Cardiac fibroblast (primary cell): ENCODE measurements at regions not wholly inside any gene's neighbourhood (a gene's known extent, or its start where the extent isn't known, plus 50 kb on each side); places are given as distances from the start of the nearest gene placed in this dataset.
A peak's percentile ranks its signal among the peaks of the same experiment; 100 is the strongest.
"Not testable (repeated sequence)": the region's sequence is repeated elsewhere in the genome, so short reads cannot be mapped to it uniquely, and the experiment has no call there.

Experiments
- DNase-seq, 2 donors: peaks; one replicate each; pipeline versions ENCODE4 v3.0.0 to v3.0.0-alpha.2; 2010; ENCODE audit warnings: low read depth in 2 of 2
- H3K4me3 ChIP-seq, 2 donors: replicated peaks in 1 of 2; 1 replicate in 1 of 2; 2 replicates in 1 of 2; pipeline ENCODE4 v1.5.1; 2011; ENCODE audit warnings: low read depth in 2 of 2, low read length in 2 of 2, mild to moderate bottlenecking in 2 of 2, moderate library complexity in 1 of 2

GRCh38 chr3:91348064-91348463, 2240.6 kb downstream of the EPHA3 start:
- DNase-seq, H3K4me3 ChIP-seq: not testable (repeated sequence)

DNA sequence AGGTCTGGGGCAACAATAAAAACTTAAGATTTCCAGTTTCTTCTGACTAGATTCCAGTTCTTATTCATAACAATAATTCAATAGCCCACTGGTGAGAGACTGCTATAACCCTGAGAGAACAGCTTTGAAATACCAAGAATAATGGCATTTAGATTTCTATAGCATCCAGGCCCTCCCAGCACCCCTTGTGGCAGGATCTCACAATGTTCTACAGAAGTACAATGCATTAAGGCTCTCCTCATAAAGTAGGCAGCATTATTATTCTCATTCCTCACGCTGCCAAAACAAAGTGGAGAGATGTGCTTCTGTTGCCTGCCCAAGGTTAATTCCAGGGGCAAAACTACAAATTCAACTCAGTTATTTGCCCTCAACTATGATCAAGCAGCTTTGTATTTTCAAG, 2241.7 kb downstream of the EPHA3 start:
- not testable (repeated sequence) for H3K4me3 ChIP-seq, DNase-seq

- not testable (repeated sequence) for DNase-seq
Measured at GRCh38 chr3:91352161-91352560, 2244.7 kb downstream of the EPHA3 start.

DNA sequence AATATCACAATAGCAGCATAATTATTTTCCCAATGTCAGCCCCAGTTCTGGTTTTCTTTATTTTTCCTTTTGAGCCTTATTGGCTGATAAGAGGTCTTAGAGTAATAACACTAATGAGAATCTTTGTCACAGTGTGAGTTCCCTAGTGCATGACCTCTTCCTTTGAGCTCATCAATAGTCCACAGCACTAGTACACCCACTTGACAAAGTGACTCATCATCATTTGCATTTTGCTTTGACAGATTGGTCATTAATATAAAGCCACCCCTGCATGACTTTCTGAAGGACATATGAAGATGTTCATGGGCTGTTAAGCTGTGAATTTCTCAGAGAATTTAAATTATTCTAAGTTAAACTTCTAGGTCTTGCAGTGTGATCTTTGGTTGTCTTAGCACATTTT, 2251.9 kb downstream of the EPHA3 start:
- DNase-seq, H3K4me3 ChIP-seq: not testable (repeated sequence)

More at GRCh38 chr3:91352161-91352560, 2244.7 kb downstream of the EPHA3 start:
- not testable (repeated sequence) for H3K4me3 ChIP-seq

DNA sequence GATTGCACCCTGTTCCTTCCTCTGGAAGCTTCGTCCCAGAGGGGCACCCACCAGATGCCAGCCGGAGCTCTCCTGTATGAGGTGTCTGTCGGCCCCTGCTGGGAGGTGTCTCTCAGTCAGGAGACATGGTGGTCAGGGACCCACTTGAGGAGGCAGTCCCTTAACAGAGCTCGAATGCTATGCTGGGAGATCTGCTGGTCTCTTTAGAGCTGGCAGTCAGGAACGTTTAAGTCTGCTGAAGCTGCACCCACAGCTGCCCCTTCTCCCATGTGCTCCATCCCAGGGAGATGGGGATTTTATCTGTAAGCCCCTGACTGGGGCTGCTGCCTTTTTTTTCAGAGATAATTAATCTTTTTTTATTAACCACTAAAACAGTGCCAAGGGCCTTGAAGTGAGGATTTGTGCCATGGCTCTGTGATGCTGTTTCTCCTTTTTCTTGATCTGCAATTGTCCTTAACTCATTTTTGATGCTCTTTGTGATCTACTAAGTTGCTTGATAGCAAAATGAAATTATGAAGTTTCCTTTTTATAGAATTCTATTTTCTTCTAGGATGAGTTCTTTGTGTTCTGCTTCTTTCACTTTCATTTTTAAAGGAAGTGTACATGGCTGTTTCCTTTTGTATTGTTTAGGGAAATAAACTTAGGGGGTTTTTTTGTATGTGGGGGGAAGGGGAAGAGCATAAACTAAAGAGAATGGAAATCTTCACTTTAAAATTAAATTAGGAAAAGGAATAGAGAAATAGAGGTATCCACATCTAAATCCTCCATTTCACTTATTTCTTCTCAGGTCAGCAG, 2275.9 kb downstream of the EPHA3 start:
- DNase-seq, H3K4me3 ChIP-seq: not testable (repeated sequence)

GRCh38 chr3:91403938-91404337, 2296.5 kb downstream of the EPHA3 start:
- not testable (repeated sequence) for H3K4me3 ChIP-seq, DNase-seq

DNA sequence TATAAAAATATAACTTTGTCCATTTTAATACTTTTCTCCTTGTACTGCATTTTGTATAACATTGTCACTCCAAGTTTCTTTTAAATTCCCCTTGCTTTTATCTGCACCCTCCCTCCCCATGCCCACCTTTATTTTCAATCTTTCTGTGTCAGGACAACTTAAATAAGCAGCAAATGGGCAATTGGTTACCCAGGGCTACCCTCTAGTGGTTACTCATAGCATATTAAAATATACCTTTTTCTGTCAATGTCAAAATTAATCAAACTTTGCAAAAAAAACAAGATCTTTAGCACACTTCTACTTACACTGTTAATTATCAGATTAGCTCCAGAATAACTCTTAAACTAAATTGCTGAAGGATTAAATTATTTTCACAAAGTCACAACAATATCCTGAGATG, 2334.6 kb downstream of the EPHA3 start:
- H3K4me3 ChIP-seq, DNase-seq: not testable (repeated sequence)

DNA sequence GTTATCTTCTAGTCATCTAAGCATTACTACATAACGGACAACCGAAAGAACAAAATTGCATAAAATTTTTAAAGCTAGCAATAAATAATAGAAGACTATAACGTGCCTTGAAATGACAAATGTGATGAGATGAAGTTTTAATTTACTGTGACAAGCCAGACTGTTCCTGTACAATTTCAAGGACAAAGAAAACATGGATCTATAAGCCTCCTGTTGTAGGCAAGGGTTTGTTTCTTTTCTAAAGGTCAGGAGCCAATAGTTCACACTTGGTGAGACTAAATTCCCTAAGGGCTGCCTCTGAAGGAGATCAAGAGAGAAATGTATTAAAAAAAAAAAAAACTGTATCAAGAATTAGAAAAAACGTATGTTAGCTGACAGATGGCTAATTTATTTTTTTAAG, 2335.1 kb downstream of the EPHA3 start:
- not testable (repeated sequence) for DNase-seq

DNA sequence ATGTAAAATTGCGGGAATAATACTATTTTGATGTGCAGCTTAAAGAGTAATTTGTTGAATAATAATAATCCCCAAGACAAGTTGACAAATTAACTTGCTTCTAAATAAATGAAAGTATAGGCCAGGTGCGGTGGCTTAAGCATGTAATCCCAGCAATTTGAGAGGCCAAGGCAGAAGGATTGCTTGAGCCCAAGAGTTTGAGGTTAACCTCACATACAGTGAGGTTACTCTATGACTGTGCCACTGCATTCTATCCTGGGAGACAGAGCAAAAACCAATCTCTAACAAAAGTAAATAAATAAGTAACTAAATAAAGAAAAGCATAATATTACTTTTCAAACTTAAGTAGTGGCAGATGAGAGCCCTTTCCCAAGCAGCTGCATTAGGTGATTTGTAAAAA, 2341.0 kb downstream of the EPHA3 start:
- not testable (repeated sequence) for DNase-seq, H3K4me3 ChIP-seq

More for the DNA sequence above, 2335.1 kb downstream of the EPHA3 start:
- not testable (repeated sequence) for H3K4me3 ChIP-seq

DNA sequence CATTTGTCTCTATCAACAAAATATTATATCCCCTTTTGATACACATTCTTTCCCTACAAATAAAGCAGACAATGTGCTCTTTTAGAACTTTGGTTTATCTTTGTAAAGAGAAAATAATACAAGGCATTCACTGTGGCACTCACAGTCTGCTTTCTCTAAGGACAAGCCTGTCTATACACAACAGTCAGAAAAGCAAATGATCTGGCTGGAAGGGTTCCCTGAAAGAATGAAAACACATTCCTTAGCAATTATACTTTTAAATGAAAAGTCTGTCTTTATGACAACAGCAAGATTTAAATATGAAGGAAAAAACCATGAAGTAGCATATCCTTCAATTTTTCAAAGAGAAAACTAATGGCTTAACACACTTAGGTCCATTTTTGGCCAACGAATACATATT, 2359.1 kb downstream of the EPHA3 start:
- H3K4me3 ChIP-seq, DNase-seq: not testable (repeated sequence)

GRCh38 chr3:91469251-91469650, 2361.8 kb downstream of the EPHA3 start:
- not testable (repeated sequence) for DNase-seq, H3K4me3 ChIP-seq

GRCh38 chr3:91485026-91485425, 2377.6 kb downstream of the EPHA3 start:
- H3K4me3 ChIP-seq: not testable (repeated sequence)
- peak in 1 of 2 donors; percentile 0 for DNase-seq

DNA sequence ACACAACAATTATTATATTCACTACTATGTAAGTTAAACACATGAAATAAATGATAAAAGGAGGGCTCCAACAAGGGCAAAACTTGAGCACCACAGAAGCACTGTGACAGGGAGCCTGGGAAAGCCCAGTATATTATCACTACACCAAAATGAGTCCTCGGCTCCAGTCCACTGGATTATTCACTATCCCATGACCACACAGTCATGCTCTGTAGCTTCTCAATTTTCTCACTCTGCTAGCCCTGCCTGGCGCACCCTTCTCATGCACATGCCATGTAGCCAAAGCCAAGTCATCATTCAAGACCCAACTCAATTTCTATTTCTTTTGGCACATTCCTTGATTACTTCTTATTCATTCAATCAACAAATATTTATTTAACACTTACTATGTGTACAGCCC, 2378.5 kb downstream of the EPHA3 start:
- DNase-seq: peak in 1 of 2 donors; percentile 12
- H3K4me3 ChIP-seq: not testable (repeated sequence)

DNA sequence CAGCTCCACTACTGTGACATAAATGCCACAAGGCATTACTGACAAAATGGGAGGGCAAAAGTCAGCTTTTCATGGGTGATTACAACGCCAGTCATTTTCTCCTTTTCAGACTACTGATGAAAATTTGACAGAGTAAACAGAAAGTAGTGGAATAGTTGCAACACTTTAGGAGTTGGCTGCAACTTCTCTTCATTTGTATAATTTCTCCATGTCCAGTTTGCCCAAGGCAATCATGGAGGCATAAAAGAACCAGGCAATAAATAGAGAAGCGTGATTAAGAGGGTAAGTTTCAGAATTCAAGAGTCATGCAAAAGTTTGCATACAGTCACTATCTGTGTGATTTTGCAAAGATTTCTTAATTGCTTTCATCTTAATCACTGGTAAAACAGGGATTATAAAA, 2390.3 kb downstream of the EPHA3 start:
- not testable (repeated sequence) for DNase-seq

GRCh38 chr3:91499850-91500249, 2392.4 kb downstream of the EPHA3 start:
- H3K4me3 ChIP-seq, DNase-seq: not testable (repeated sequence)

More for the DNA sequence above, 2390.3 kb downstream of the EPHA3 start:
- not testable (repeated sequence) for H3K4me3 ChIP-seq

GRCh38 chr3:91504874-91505273, 2397.5 kb downstream of the EPHA3 start:
- H3K4me3 ChIP-seq, DNase-seq: not testable (repeated sequence)
